Stimulated activated CD4-positive, alpha-beta T cell treated with anti-CD3 and anti-CD28 coated beads, Interleukin-2, amount 100 ng/mL, for 48 hours (primary cell): ENCODE measurements at regions not wholly inside any gene's neighbourhood (a gene's known extent, or its start where the extent isn't known, plus 50 kb on each side); places are given as distances from the start of the nearest gene placed in this dataset.

Source experiments
- DNase-seq, 2 donors: peaks; one replicate each; pipeline ENCODE4 v3.0.0-alpha.2; 2020

GRCh38 chr3:195015021-195015420, 255.9 kb downstream of the XXYLT1 start:
- no peak for DNase-seq

- no peak for DNase-seq
These were observed 253.8 kb downstream of the XXYLT1 start for GRCh38 chr3:195017151-195017550.
